ENCODE measurements at regions not wholly inside any gene's neighbourhood (a gene's known extent, or its start where the extent isn't known, plus 50 kb on each side); places are given as distances from the start of the nearest gene placed in this dataset.

DNA sequence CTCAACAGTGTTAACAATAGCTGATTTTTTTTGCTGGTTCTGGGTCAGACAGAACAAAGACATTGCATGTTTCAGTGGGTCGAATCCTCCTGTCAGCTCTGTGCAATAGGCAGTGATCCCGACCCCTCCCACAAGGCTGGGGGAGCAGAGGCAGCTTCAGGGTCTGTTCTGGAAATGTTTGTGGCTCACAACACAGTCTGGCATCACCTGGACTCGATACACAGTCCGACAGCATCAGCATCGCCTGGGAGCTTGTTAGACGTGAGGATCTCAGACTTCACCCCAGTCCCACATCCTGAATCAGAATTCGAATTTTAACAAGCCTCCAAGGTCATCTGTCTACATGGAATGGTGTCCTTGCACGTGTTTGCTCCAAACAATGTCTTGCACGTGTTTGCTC, 384.7 kb downstream of the IRX2 start:
- TF ChIP-seq, protein P1, sequence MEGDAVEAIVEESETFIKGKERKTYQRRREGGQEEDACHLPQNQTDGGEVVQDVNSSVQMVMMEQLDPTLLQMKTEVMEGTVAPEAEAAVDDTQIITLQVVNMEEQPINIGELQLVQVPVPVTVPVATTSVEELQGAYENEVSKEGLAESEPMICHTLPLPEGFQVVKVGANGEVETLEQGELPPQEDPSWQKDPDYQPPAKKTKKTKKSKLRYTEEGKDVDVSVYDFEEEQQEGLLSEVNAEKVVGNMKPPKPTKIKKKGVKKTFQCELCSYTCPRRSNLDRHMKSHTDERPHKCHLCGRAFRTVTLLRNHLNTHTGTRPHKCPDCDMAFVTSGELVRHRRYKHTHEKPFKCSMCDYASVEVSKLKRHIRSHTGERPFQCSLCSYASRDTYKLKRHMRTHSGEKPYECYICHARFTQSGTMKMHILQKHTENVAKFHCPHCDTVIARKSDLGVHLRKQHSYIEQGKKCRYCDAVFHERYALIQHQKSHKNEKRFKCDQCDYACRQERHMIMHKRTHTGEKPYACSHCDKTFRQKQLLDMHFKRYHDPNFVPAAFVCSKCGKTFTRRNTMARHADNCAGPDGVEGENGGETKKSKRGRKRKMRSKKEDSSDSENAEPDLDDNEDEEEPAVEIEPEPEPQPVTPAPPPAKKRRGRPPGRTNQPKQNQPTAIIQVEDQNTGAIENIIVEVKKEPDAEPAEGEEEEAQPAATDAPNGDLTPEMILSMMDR (conservative IDR thresholded peaks at IDR 0.05; ENCODE audit: low read length) = no peak
- TF ChIP-seq EZH2phosphoT487 (IDR thresholded peaks at IDR 0.05; ENCODE audit: borderline replicate concordance) = no peak

Data from Loucy (cell line).